ENCODE measurements at regions not wholly inside any gene's neighbourhood (a gene's known extent, or its start where the extent isn't known, plus 50 kb on each side); places are given as distances from the start of the nearest gene placed in this dataset.

DNA sequence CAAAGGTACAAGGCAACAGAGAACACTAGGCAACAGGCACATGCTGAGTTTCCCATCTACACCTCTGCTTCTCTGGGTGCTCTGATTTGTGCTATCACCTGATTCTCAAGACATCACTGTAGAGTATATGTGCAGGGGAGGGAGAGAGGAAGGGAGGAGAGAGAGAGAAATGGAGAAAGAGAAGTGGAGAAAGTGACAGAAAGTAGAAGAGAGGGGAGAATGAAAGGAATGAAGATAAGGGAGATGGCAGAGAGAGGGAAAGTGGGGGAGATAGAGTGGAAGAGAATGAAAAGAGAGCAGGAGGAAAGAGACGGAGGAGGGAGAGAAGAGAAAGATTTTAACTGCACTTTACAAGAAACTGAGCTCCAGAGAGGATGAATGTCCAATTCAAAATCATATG, 340.7 kb upstream of the CDH5 start:
- TF ChIP-seq, protein P1, sequence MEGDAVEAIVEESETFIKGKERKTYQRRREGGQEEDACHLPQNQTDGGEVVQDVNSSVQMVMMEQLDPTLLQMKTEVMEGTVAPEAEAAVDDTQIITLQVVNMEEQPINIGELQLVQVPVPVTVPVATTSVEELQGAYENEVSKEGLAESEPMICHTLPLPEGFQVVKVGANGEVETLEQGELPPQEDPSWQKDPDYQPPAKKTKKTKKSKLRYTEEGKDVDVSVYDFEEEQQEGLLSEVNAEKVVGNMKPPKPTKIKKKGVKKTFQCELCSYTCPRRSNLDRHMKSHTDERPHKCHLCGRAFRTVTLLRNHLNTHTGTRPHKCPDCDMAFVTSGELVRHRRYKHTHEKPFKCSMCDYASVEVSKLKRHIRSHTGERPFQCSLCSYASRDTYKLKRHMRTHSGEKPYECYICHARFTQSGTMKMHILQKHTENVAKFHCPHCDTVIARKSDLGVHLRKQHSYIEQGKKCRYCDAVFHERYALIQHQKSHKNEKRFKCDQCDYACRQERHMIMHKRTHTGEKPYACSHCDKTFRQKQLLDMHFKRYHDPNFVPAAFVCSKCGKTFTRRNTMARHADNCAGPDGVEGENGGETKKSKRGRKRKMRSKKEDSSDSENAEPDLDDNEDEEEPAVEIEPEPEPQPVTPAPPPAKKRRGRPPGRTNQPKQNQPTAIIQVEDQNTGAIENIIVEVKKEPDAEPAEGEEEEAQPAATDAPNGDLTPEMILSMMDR (conservative IDR thresholded peaks at IDR 0.05 in 1 of 2, IDR thresholded peaks at IDR 0.05 in 1 of 2; ENCODE audit: extremely low read depth in 1 of 2, insufficient read depth in 1 of 2, low read depth in 1 of 2, low read length in 2 of 2): no peak
- no peak for TF ChIP-seq EZH2 (IDR thresholded peaks at IDR 0.05; ENCODE audit: borderline replicate concordance, low read length)
